IPS DF 4.7 (cell line): ENCODE measurements at regions not wholly inside any gene's neighbourhood (a gene's known extent, or its start where the extent isn't known, plus 50 kb on each side); places are given as distances from the start of the nearest gene placed in this dataset.

Experiments
- DNase-seq: peaks from one replicate; pipeline ENCODE4 v3.0.0-alpha.2; 2013; ENCODE audit warnings: low spot score; ENCODE audit errors: extremely low read depth

DNA sequence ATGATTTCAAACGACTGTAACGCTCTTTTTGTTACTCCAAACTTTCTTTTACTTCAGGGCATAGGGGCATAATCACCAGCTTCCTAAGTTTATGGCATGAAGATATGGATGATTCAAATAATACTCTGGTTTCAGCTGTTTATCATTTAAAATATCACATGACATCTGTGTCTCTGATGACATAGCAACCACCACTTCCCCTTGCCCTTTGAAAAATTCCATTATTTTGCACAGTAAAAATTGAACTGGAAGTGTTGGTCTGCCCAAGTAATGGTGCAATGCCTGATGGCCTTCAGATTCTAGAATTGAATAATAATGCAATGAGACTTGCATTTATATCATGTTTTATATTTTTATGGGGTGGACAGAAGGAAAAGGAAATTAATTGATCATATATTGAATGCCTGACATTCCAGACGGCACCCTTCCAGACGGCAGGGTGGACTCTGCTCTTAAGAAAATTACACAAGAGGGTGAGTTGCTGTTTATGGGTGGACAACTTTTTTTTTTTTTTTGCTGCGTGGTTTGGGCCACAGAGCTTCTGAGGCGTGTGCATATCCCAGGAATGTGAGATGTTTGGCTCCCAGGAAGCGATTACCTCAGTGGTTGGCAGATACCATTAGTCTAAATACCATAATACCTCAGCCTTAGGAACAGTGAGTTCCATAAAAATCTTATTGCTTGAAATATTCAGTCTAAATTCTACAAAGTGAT, 101.7 kb upstream of the ZNF521 start:
- no peak for DNase-seq

DNA sequence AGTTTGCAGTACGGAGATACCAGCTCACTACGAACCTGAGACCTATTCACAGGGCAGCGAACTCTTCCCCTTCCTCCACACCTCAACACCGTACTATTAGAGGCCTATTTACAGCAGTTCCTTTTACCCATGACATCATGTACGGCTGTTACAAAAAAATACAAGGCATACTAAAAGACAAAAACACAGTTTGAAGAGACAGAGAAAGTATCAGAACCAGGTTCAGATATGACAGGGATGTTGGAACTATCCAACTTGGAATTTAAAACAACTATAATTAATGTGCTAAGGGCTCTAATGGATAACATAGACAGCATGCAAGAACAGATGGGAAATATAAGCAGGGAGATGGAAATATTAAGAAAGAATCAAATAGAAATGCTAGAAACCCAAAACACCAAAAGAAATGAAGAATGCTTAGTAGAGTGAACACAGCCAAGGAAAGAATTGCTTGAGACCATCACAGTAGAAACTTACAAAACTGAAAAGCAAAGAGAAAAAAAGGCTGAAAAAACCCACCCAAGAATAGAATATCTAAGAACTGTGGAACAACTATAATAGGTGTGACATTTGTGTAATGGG, 99.2 kb upstream of the ZNF521 start:
- DNase-seq = no peak

DNA sequence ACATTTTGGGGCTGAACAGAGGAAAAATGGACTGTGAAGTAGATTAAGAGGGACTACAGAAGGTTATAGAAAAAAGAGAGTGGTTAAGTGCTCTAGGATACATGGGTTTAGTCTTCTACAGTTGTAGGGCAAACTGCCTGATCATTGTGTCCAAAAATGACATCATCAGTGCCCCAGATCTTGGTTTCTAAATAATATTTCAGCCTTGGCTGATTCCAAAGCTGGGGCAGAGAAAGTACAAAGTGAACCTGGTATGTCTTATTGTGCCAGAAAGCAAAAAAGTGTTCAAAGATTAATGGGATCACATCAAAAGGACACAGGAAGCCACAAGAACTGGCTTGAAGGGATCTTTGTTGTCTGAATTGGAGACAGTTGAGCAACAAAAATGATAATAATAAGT, 97.1 kb upstream of the ZNF521 start:
- no peak for DNase-seq

DNA sequence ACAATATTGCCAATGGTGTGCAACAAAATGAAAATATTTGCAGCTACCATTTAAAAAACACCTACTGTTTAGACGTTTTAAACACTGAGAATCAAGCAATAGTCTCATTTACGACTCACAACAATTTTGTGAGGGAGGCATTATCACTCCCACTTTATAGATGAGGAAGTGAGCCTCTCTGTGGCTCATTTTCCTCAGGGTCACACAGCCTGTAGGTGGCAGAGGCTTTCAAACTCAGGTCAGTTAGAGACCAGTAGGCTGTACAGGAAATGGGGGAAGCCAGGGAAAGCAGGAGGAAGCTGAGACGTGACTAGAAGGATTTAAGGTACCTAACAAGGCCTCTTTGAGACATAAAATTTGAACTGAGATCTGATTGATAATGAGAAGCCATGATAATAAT, 95.0 kb upstream of the ZNF521 start:
- no peak for DNase-seq

DNA sequence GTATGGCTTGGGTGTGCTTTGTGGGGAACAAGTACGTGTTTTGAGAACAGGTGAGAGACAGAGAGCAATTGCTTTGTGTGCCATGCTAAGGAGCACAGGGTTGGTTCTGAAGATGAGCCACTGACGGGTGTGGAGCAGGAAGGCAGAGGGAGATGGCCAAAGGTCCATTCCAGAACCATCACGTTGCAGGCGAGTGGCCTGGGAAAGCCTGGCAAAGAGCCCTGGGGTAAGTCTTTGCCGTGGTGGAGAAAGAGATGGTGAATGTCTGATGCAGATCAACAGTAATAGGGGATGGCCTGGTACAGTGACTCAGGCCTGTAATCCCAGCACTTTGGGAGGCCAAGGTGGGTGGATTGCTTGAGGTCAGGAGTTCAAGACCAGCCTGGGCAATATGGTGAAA, 93.5 kb upstream of the ZNF521 start:
- no peak for DNase-seq

DNA sequence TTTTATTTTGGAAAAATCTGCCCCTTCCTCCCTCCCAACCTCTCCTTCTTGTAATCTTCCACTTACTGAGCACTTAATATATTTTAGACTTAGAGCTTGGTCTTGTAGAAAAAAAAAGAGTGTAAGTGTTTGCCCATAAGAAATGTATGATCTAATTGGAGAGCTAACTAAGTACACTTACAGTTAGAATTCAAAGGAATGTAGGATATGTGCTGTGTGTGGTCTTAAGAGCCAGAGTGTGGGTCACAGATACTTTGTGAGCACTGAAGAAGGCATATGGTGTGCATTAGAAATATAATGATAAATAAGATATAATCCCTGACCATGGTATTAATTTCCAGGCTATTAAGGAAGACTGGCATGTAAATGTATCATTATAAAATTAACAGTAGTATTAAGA, 91.8 kb upstream of the ZNF521 start:
- no peak for DNase-seq

DNA sequence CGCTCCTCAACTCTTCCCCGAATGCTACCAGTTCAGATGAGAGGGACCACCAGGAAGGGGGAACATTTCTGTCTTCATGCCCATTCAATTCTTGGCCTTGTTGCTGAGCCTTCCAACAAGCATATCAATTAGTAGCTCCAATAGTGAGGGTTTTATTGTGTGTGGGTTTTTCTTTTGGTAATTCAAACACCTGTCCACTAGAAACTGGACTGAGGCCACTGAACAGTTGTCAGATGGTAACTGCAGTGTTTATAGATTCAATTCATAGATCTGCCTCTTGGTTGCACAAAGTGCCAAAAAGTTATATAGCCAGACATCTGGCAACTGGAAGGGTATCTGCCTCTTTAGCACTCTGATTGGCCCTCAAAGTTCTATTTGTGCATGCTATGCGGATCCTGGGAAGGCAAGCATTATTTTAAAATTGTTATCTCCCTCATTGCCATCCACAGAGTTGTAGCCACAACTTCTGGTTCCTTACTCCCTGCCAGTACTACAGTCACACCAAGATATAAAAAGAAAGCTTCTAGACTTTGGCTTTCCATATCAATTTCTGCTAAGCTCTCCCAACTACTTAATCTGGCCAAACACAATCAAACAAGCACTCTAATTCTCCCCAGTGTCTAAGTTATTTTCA, 83.3 kb upstream of the ZNF521 start:
- DNase-seq = no peak

DNA sequence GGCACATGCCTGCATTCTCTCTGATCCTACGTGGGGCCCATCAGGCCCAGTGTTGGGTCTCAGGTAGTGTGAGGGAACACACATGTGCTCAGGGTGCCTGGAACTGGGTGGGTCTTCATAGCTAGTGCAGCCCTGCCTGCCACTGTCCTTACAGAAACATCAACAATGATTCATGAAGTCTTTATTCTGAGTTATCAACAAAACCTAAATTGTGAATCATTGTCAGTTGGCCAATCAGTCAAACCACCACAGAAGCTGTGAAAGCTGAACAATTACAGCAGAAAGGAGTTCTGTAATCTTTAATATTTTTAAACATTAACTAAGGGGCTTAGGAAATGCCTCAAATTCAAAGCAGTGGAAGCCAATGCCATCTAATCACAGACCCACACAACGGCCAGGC, 82.8 kb upstream of the ZNF521 start:
- no peak for DNase-seq

DNA sequence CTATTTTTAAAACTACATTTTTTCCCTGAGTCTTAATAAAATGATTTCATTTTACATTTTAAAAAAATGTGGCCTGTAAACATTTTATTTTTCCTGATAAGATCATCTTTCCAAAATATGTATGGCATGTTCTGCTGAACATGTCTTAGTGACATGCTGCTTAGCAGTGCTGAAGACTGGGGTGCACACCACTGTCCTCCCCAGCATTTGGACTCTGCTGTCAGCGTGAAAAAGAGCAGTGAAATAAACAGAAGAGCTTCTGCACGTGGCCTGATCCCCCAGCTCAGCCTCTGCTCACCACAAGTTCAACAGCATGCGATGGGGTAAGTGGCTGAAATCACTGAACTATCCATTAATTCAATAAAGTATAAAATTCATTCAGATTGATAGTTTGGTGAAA, 81.6 kb upstream of the ZNF521 start:
- DNase-seq = no peak

DNA sequence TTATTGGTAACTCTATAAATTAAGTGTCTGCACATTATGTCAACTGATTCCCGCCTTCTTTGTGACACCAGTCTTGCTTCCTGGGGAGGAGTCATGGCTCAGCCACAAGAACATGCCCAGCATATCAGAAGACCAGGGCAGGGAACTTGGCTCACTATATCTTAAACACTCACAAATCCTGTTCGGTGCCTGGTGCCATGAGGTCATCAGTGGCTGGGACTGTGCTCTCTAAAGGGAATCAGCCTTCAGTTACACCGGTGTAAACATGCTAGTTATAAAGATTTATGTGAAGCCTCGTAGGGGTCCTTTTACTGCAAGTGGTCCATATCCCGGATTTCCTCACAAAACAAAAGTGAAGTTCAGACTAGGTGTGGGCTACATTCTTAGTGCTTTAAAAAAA, 73.1 kb upstream of the ZNF521 start:
- DNase-seq = no peak

DNA sequence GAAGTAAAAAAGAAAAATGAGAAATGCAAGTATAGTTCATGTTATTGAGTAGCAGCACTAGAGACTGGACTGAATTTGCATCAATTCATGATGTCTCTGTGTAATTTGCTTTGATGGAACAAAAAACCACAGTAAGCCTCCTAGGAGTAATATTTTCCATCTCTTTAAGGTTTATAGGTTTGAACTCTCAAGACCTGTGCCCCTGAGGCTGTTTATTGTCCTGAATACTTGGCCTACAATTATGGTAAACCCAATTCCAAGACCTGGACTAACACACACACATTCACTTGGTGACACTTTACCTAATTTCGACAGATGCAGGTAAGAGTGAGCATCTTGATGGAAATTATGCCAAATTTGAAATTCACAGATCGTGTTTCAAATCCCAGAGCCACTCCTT, 71.8 kb upstream of the ZNF521 start:
- DNase-seq = no peak

DNA sequence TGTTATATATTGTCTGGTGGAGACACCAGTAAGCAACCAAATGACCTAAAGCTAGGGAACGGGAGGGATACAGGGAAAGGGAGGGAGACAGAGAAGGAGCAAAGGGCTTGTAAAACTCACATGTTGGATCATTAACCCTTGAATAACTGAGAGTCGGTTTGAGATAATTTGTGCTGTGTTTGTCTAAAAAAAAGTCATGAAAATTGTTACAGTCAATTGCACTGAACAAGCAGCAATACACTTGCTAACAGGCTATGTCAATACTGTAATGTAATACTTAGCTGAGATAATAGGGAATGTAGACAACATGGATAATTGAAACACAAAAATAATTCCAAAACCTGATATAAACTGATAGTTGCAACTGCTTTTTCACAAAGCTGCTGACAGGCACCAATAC, 71.3 kb upstream of the ZNF521 start:
- DNase-seq = no peak

DNA sequence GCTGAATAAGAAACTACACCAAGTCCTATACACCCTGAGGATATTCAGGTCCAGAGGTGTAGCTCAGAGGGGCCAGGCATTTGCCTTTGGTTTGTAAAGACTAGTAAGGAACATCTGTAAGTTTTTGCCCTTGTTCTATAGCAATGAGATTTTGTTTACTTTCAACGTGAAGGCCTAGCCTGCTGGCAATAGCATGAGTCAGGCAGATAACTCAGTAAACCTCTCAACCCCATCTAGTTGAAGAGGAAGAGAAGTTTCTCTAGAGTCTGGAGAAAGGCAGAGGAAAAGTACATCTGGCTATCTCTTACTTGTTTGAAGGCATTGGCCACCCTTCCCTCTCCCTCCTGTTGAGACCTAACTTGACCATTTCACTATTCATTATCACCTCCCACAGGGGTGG, 70.3 kb upstream of the ZNF521 start:
- no peak for DNase-seq

DNA sequence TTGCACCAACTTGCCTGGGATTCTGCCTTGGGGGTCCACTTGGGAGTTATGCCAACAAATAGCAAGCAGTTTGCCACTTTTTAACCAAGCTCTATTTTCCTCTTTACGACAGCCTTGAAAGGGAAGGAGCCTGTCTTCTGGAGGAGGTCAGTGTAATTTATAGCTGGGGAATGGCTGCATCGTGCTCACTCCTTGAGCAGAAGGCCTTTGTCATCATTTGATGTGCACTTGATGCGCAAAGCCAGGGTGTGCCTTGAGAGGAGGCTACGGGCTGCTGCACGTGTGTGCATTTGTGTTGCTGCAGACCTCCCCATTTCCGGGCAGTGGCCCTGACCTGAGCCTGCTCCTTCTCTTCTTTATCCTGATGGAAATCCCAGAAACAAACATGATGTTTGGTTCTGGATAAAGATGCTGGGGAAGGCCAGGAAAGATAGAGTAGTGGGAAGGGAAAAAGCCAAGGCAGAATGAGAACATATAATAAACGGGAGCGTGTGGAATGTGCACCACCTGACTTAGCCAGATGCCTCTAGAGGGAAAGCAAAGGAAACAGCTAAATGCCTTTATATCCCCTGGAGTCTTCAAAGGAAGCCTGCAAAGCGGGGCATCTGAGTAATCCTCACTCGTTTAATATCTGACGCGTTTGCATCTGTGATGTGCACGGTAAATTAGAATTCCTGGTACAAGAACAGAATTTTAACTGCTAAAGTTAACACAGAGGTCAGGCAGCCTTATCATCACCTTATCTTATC, 68.3 kb upstream of the ZNF521 start:
- DNase-seq = no peak

DNA sequence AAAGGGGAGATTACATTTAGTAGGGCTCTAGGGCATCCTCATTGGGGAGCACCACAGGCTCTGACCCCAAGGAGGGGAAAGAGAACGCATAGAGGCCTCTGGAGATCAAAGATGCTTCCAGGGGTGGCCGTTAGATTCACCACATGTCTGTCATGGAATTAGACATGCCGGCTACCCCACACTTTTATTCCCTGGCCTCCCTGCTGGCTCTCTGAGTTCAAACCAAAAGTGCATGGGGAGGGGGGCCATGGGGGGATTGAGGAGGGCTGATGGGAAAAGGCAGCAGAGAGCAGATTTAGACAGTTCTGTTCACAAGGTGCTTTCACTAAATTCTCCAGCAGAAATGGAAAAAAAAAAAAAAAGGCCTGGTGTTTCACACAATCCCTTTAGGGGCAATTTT, 64.4 kb upstream of the ZNF521 start:
- DNase-seq = no peak

DNA sequence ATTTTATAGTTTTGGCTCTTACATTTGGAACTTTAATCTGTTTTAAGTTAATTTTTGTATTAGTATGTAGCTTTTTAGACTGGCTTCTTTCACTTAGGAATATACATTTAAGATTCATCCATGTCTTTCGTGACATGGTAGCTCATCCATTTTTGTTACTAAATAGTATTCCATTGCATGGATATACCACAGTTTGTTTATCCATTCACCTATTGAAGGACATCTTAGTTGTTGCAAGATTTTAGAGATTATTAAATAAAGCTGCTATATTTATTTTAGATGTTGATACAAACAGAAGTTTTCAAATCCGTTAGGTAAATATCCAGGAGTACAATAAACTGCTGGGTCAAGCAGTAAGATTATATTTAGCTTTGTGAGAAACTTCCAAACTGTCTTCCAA, 58.0 kb upstream of the ZNF521 start:
- DNase-seq = no peak

DNA sequence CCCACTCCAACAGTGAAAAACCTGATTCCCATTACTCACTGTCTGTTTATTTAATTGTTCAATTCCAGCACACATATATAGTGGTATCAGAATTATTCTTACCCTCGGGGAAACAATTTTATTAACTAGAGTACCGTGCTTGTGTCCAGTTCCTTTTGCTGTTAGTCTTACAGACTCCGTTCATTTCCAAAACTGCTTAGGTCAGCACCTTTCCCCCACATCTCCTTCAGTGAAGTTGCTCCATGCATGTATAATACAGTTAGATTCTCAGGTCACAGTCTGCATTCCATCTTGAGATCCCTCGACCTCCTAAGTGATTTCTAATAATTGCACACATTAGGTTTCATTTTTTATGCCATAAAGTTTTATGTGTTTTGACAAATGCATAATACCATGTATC, 56.3 kb upstream of the ZNF521 start:
- no peak for DNase-seq
